A549 (cell line): ENCODE measurements at regions not wholly inside any gene's neighbourhood (a gene's known extent, or its start where the extent isn't known, plus 50 kb on each side); places are given as distances from the start of the nearest gene placed in this dataset.

Experiments
- JUN ChIP-seq, 2 experiments: fragments of >200 bp; sonication (Bioruptor Twin); formaldehyde crosslinking; IDR thresholded peaks; 2 replicates in 1 of 2; 3 replicates in 1 of 2; pipeline ENCODE4 v1.6.1; 2016 to 2017
- MAFK ChIP-seq: fragments of 450-650 bp; IDR thresholded peaks from 2 replicates; pipeline ENCODE4 v1.6.1; 2014; ENCODE audit not compliant: partially characterized antibody
- POLR2A ChIP-seq: IDR thresholded peaks from 2 replicates; pipeline ENCODE4 v1.6.1; 2012; ENCODE audit warnings: mild to moderate bottlenecking, low read length
- RFX5 ChIP-seq: fragments of 450-650 bp; IDR thresholded peaks from 2 replicates; pipeline ENCODE4 v1.7.1; 2014; ENCODE audit warnings: antibody characterized with exemption, mild to moderate bottlenecking, moderate library complexity
- TF ChIP-seq, protein P1 (sequence below): fragments of >200 bp; sonication (Bioruptor Twin); formaldehyde crosslinking; IDR thresholded peaks from 3 replicates; pipeline ENCODE4 v1.5.1; 2016

DNA sequence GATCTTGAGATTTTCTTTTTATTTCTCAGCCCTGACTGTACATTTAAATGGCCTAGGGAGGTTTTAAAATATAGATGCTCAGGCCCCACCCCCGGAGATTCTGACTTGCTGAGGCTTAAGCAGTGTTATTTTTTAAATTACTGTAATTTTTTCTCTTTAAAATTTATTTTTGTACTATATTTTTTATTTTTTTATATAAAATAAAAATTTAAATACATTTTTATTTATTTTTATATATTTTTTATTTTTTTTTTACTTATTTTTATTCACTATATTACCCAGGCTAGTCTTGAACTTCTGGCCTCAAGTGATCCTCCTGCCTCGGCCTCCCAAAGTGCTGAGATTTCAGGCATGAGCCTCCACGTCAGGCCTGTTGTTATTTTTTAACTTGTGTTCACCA is 83.3 kb downstream of the KATNIP start:
- TF ChIP-seq JUN (IDR thresholded peaks at IDR 0.05): no peak
- TF ChIP-seq POLR2A: no peak
- TF ChIP-seq, protein P1, sequence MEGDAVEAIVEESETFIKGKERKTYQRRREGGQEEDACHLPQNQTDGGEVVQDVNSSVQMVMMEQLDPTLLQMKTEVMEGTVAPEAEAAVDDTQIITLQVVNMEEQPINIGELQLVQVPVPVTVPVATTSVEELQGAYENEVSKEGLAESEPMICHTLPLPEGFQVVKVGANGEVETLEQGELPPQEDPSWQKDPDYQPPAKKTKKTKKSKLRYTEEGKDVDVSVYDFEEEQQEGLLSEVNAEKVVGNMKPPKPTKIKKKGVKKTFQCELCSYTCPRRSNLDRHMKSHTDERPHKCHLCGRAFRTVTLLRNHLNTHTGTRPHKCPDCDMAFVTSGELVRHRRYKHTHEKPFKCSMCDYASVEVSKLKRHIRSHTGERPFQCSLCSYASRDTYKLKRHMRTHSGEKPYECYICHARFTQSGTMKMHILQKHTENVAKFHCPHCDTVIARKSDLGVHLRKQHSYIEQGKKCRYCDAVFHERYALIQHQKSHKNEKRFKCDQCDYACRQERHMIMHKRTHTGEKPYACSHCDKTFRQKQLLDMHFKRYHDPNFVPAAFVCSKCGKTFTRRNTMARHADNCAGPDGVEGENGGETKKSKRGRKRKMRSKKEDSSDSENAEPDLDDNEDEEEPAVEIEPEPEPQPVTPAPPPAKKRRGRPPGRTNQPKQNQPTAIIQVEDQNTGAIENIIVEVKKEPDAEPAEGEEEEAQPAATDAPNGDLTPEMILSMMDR: no peak
- no peak for TF ChIP-seq RFX5
- TF ChIP-seq MAFK: no peak
